ENCODE measurements at regions not wholly inside any gene's neighbourhood (a gene's known extent, or its start where the extent isn't known, plus 50 kb on each side); places are given as distances from the start of the nearest gene placed in this dataset.

GRCh38 chr16:7182510-7183109, 150.0 kb upstream of the RBFOX1 start:
- no peak for DNase-seq

- DNase-seq, result no peak
These were observed 154.8 kb upstream of the RBFOX1 start for GRCh38 chr16:7177875-7178274.

GRCh38 chr16:7171151-7171550, 161.5 kb upstream of the RBFOX1 start:
- DNase-seq, result no peak

- DNase-seq, result no peak
These were observed 165.0 kb upstream of the RBFOX1 start for GRCh38 chr16:7167626-7168025.

GRCh38 chr16:7161891-7162290, 170.8 kb upstream of the RBFOX1 start:
- no peak for DNase-seq

- no peak for DNase-seq
These were observed 172.6 kb upstream of the RBFOX1 start for GRCh38 chr16:7160093-7160492.

GRCh38 chr16:7158481-7158880, 174.2 kb upstream of the RBFOX1 start:
- DNase-seq, result no peak

GRCh38 chr16:7150230-7150629, 182.4 kb upstream of the RBFOX1 start:
- DNase-seq, result no peak

GRCh38 chr16:7148606-7149005, 184.0 kb upstream of the RBFOX1 start:
- DNase-seq, result no peak

GRCh38 chr16:7140899-7141298, 191.7 kb upstream of the RBFOX1 start:
- no peak for DNase-seq

GRCh38 chr16:7137560-7138330, 194.9 kb upstream of the RBFOX1 start:
- DNase-seq, result no peak

- no peak for DNase-seq
These were observed 200.2 kb upstream of the RBFOX1 start for GRCh38 chr16:7132465-7132864.

- no peak for DNase-seq
These were observed 207.9 kb upstream of the RBFOX1 start for GRCh38 chr16:7124701-7125100.

GRCh38 chr16:7124242-7124641, 208.4 kb upstream of the RBFOX1 start:
- no peak for DNase-seq

GRCh38 chr16:7116734-7117133, 215.9 kb upstream of the RBFOX1 start:
- DNase-seq, result no peak

- no peak for DNase-seq
These were observed 216.7 kb upstream of the RBFOX1 start for GRCh38 chr16:7115898-7116297.

- DNase-seq, result no peak
These were observed 218.7 kb upstream of the RBFOX1 start for GRCh38 chr16:7113949-7114348.

GRCh38 chr16:7113395-7113794, 219.2 kb upstream of the RBFOX1 start:
- DNase-seq, result no peak

- DNase-seq, result no peak
These were observed 221.4 kb upstream of the RBFOX1 start for GRCh38 chr16:7111265-7111664.

GRCh38 chr16:7107436-7107835, 225.2 kb upstream of the RBFOX1 start:
- DNase-seq, result no peak

- no peak for DNase-seq
These were observed 229.6 kb upstream of the RBFOX1 start for GRCh38 chr16:7103056-7103455.

- DNase-seq, result no peak
These were observed 231.6 kb upstream of the RBFOX1 start for GRCh38 chr16:7101054-7101453.

GRCh38 chr16:7097518-7097917, 235.1 kb upstream of the RBFOX1 start:
- DNase-seq, result no peak

- DNase-seq, result no peak
These were observed 239.1 kb upstream of the RBFOX1 start for GRCh38 chr16:7093511-7093910.

GRCh38 chr16:7090628-7091115, 242.0 kb upstream of the RBFOX1 start:
- DNase-seq, result no peak
